Uterus (tissue), 2 donors: ENCODE measurements at regions not wholly inside any gene's neighbourhood (a gene's known extent, or its start where the extent isn't known, plus 50 kb on each side); places are given as distances from the start of the nearest gene placed in this dataset.

ENCODE experiments used
- POLR2A ChIP-seq, 2 donors: fragments of 450-650 bp; IDR thresholded peaks; one replicate each; pipeline ENCODE4 v1.6.1; 2016; ENCODE audit warnings: antibody characterized with exemption in 2 of 2, mild to moderate bottlenecking in 1 of 2, moderate library complexity in 1 of 2
- TF ChIP-seq, protein P1 (sequence below), 4 experiments: fragments of 200-600 bp in 2 of 4; fragments of 450-650 bp in 2 of 4; sonication (generic) in 2 of 4; IDR thresholded peaks; one replicate each; pipeline ENCODE4 v1.5.1; 2016 to 2019; ENCODE audit warnings: antibody characterized with exemption in 4 of 4, mild to moderate bottlenecking in 2 of 4, moderate library complexity in 1 of 4

DNA sequence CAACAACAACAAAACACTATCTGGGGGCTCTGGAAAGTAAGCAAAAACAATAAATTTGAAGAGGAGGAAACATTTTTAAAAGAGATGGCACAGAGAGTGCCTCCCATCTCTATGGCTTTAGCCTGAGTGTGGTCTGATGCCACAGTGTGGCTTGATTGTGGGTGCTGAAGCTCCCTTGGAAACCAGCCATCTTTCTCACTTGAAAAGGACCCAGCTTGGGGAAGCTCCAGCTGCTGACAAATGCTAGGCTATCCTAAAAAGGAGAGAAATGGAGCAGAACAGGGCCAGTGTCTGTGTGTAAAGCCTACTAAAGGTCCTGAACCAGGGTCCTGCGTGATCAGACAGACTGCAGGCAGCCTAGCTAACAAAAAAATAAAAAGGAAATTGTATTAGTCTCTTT, 642.0 kb upstream of the PTBP2 start:
- TF ChIP-seq POLR2A (IDR thresholded peaks at IDR 0.05): no peak
- TF ChIP-seq, protein P1, sequence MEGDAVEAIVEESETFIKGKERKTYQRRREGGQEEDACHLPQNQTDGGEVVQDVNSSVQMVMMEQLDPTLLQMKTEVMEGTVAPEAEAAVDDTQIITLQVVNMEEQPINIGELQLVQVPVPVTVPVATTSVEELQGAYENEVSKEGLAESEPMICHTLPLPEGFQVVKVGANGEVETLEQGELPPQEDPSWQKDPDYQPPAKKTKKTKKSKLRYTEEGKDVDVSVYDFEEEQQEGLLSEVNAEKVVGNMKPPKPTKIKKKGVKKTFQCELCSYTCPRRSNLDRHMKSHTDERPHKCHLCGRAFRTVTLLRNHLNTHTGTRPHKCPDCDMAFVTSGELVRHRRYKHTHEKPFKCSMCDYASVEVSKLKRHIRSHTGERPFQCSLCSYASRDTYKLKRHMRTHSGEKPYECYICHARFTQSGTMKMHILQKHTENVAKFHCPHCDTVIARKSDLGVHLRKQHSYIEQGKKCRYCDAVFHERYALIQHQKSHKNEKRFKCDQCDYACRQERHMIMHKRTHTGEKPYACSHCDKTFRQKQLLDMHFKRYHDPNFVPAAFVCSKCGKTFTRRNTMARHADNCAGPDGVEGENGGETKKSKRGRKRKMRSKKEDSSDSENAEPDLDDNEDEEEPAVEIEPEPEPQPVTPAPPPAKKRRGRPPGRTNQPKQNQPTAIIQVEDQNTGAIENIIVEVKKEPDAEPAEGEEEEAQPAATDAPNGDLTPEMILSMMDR (IDR thresholded peaks at IDR 0.05): no peak
